OCI-LY7 (cell line): ENCODE measurements at regions not wholly inside any gene's neighbourhood (a gene's known extent, or its start where the extent isn't known, plus 50 kb on each side); places are given as distances from the start of the nearest gene placed in this dataset.

ENCODE experiments used
- BruUV-seq: library from RNA; stranded (reverse); fragments of 400-500 nt; replicated peaks from 2 replicates; lab custom pipeline; 2021; lab: Mats Ljungman, UMichigan
- CTCF ChIA-PET: fragments of 300-600 bp; sonication (Branson Sonifier 250); formaldehyde crosslinking; loops from one replicate; lab custom pipeline; 2022; ENCODE audit warnings: antibody characterized with exemption; ENCODE audit not compliant: unreplicated experiment; lab: Charles Lee
- POLR2A ChIA-PET: fragments of 300-600 bp; sonication (Branson Sonifier 250); formaldehyde crosslinking; loops from one replicate; lab custom pipeline; 2022; ENCODE audit warnings: antibody characterized with exemption; lab: Charles Lee
- DNase-seq: peaks from one replicate; pipeline ENCODE4 v3.0.0-alpha.2; 2015; ENCODE audit warnings: low spot score
- H2AFZ ChIP-seq: fragments of 200-600 bp; sonication (generic), shearing (Covaris generic); 2 replicates; pipeline ENCODE4 v1.6.1; 2014; ENCODE audit warnings: mild to moderate bottlenecking, antibody characterized with exemption, low read length, moderate library complexity
- H3K27ac ChIP-seq: fragments of 200-600 bp; sonication (generic); 2 replicates; pipeline ENCODE4 v1.5.1; 2014; ENCODE audit warnings: mixed run types, low read depth, mild to moderate bottlenecking, moderate library complexity, low read length, inconsistent platforms; ENCODE audit not compliant: poor library complexity, severe bottlenecking
- H3K36me3 ChIP-seq: fragments of 200-600 bp; sonication (generic); 2 replicates; pipeline ENCODE4 v1.6.1; 2014; ENCODE audit warnings: mild to moderate bottlenecking, antibody characterized with exemption, low read length, moderate library complexity, mixed read lengths; ENCODE audit not compliant: insufficient read depth
- H3K4me1 ChIP-seq: fragments of 200-600 bp; sonication (generic); 2 replicates; pipeline ENCODE4 v1.5.1; 2014; ENCODE audit warnings: mild to moderate bottlenecking, low read length; ENCODE audit not compliant: insufficient read depth, poor library complexity, severe bottlenecking
- H3K4me2 ChIP-seq: fragments of 200-600 bp; sonication (generic); 2 replicates; pipeline ENCODE4 v1.6.1; 2014; ENCODE audit warnings: mild to moderate bottlenecking, low read length
- H3K4me3 ChIP-seq: fragments of 200-600 bp; sonication (generic); 2 replicates; pipeline ENCODE4 v1.5.1; 2014; ENCODE audit warnings: mild to moderate bottlenecking, low read depth, low read length; ENCODE audit not compliant: poor library complexity, severe bottlenecking
- H3K79me2 ChIP-seq: fragments of 200-600 bp; sonication (generic); 2 replicates; pipeline ENCODE4 v1.6.1; 2016; ENCODE audit warnings: low read depth, mild to moderate bottlenecking, low read length, moderate library complexity, mixed read lengths; ENCODE audit not compliant: insufficient read depth
- H3K9me2 ChIP-seq: fragments of 200-600 bp; sonication (generic); 2 replicates; pipeline ENCODE4 v1.6.1; 2016; ENCODE audit warnings: mild to moderate bottlenecking, low read length, mixed read lengths; ENCODE audit not compliant: insufficient read depth
- H3K9me3 ChIP-seq: fragments of 200-600 bp; sonication (generic); 2 replicates; pipeline ENCODE4 v1.6.1; 2014; ENCODE audit warnings: mild to moderate bottlenecking, mixed run types, low read length, mixed read lengths
- H4K20me1 ChIP-seq: fragments of 200-600 bp; sonication (generic); 2 replicates; pipeline ENCODE4 v1.6.1; 2014; ENCODE audit warnings: mild to moderate bottlenecking, antibody characterized with exemption, low read length, moderate library complexity, mixed read lengths; ENCODE audit not compliant: insufficient read depth
- CTCF ChIP-seq: fragments of 200-600 bp; sonication (generic); conservative IDR thresholded peaks from 2 replicates; pipeline ENCODE4 v1.5.1; 2014; ENCODE audit warnings: mild to moderate bottlenecking, antibody characterized with exemption, low read length, moderate library complexity, mixed read lengths
- EZH2phosphoT487 ChIP-seq: fragments of 200-600 bp; sonication (generic); IDR thresholded peaks from 2 replicates; pipeline ENCODE4 v1.6.1; 2018; ENCODE audit warnings: low read depth, borderline replicate concordance, mild to moderate bottlenecking, mixed run types, antibody characterized with exemption, low read length, moderate library complexity, mixed read lengths
- intact Hi-C: fragments of 100-400 bp; cut with micrococcal nuclease; formaldehyde crosslinking; loops from one replicate; pipeline ENCODE4 v1.10.0; 2022; ENCODE audit not compliant: unreplicated experiment

GRCh38 chr15:25065286-25065685 is 110.5 kb downstream of the SNRPN start:
- no peak overlapping the region for H3K27ac ChIP-seq
- no peaks in the 10 kb centered on the region; the same call in 1 of the 2 replicates for H3K9me3 ChIP-seq
- H3K4me1 ChIP-seq, result no peaks in the 10 kb centered on the region
- TF ChIP-seq CTCF (no peak), EZH2phosphoT487 (no peak)
- H4K20me1 ChIP-seq, result no peaks in the 10 kb centered on the region
- no peaks in the 10 kb centered on the region for H3K36me3 ChIP-seq
- no peak overlapping the region for H3K4me2 ChIP-seq
- TSS peak; percentile 75 for BruUV-seq
- no peaks in the 10 kb centered on the region for H3K79me2 ChIP-seq
- no peak for DNase-seq
- POLR2A ChIA-PET, result no interaction called here
- H2AFZ ChIP-seq, result no peak overlapping the region
- H3K4me3 ChIP-seq, result no peak overlapping the region
- CTCF ChIA-PET, result no interaction called here
- intact Hi-C loops, result no loop called here
- no peaks in the 10 kb centered on the region for H3K9me2 ChIP-seq

- ChIA-PET CTCF (no interaction called here), POLR2A (no interaction called here)
- Histone ChIP-seq H3K4me2 (no peak overlapping the region), H3K79me2 (no peaks in the 10 kb centered on the region), H3K9me2 (no peaks in the 10 kb centered on the region), H3K36me3 (no peaks in the 10 kb centered on the region), H3K4me1 (no peaks in the 10 kb centered on the region), H3K4me3 (no peak overlapping the region), H3K9me3 (no peaks in the 10 kb centered on the region; the same call in 1 of the 2 replicates), H2AFZ (no peak overlapping the region), H3K27ac (no peak overlapping the region), H4K20me1 (no peaks in the 10 kb centered on the region)
- no TSS peak for BruUV-seq
- DNase-seq, result no peak
- TF ChIP-seq CTCF (no peak), EZH2phosphoT487 (no peak)
- intact Hi-C loops, result no loop called here
Measured at GRCh38 chr15:25065876-25066275, 111.1 kb downstream of the SNRPN start.

GRCh38 chr15:25066708-25067107 is 111.9 kb downstream of the SNRPN start:
- H3K9me3 ChIP-seq, result no peaks in the 10 kb centered on the region; the same call in 1 of the 2 replicates
- BruUV-seq, result no TSS peak
- CTCF ChIA-PET, result no interaction called here

More at GRCh38 chr15:25066708-25067107, 111.9 kb downstream of the SNRPN start:
- Histone ChIP-seq H3K9me2 (no peaks in the 10 kb centered on the region), H3K4me3 (no peak overlapping the region), H2AFZ (no peak overlapping the region), H4K20me1 (no peaks in the 10 kb centered on the region), H3K27ac (no peak overlapping the region), H3K36me3 (no peaks in the 10 kb centered on the region), H3K79me2 (no peaks in the 10 kb centered on the region), H3K4me2 (no peak overlapping the region), H3K4me1 (no peaks in the 10 kb centered on the region)
- TF ChIP-seq CTCF (no peak), EZH2phosphoT487 (no peak)
- intact Hi-C loops, result no loop called here
- POLR2A ChIA-PET, result no interaction called here
- no peak for DNase-seq
